ENCODE measurements at regions not wholly inside any gene's neighbourhood (a gene's known extent, or its start where the extent isn't known, plus 50 kb on each side); places are given as distances from the start of the nearest gene placed in this dataset.

DNA sequence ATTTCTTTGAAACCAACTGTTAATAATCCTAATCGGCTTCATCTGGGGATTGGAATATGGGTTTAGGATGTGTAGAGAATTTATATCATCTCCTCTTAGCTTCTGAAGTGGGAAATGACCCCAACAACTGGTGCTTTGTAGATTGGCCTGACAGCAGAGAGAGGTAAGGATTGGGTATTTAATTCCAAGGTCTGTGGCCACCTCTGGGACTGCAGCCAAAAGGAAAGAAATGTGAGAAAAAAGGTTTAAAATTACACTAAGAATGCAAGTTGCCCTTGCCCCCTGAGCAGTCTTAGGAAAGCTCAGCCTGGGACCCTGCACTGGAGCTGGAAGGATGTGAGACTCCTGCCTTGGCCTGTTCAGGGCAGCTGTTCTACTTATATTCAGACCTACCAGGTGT lies 157.1 kb downstream of the FTCDNL1 start:
- 5% methylated on average over 1 of the region's 1 CpG for WGBS (ENCODE audit: low lambda C conversion rate)
- Histone ChIP-seq H3K27me3 (ENCODE audit: insufficient read depth) (no peaks in the 10 kb centered on the region), H3K4me2 (no peak overlapping the region), H4K20me1 (ENCODE audit: insufficient read depth) (no peaks in the 10 kb centered on the region), H3K9me3 (no peaks in the 10 kb centered on the region), H3K36me3 (replicated peaks in 1 of 2; ENCODE audit: control insufficient read depth in 1 of 2, insufficient read depth in 2 of 2, low read length in 1 of 2) (no peaks in the 10 kb centered on the region), H3K4me3 (ENCODE audit: low read depth in 2 of 2, low read length in 1 of 2) (no peak overlapping the region), H3K79me2 (ENCODE audit: insufficient read depth) (no peaks in the 10 kb centered on the region), H3K27ac (ENCODE audit: low read depth in 2 of 2, low read length in 1 of 2) (no peak overlapping the region), H3F3A (replicated peaks; ENCODE audit: insufficient read depth) (no peaks in the 10 kb centered on the region), H3K4me1 (ENCODE audit: control insufficient read depth in 1 of 2, insufficient read depth in 2 of 2, low read depth in 1 of 2, low read length in 1 of 2) (no peaks in the 10 kb centered on the region), H3K9ac (no peak overlapping the region), H3K9me2 (no peaks in the 10 kb centered on the region), H2AFZ (ENCODE audit: low read depth) (no peak overlapping the region)
- CTCF ChIA-PET = no interaction called here
- DNase-seq = no peak
- TF ChIP-seq, protein P1, sequence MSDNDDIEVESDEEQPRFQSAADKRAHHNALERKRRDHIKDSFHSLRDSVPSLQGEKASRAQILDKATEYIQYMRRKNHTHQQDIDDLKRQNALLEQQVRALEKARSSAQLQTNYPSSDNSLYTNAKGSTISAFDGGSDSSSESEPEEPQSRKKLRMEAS (IDR thresholded peaks at IDR 0.05; ENCODE audit: low read depth) = no peak
- TF ChIP-seq CHD2 (IDR thresholded peaks at IDR 0.05; ENCODE audit: low read length, partially characterized antibody) (no peak), RFX5 (IDR thresholded peaks at IDR 0.05; ENCODE audit: low read length) (no peak), EP300 (IDR thresholded peaks at IDR 0.05; ENCODE audit: borderline replicate concordance in 1 of 2, low read depth in 1 of 2, low read length in 1 of 2) (no peak), PBX3 (IDR thresholded peaks at IDR 0.05) (no peak), MXI1 (IDR thresholded peaks at IDR 0.05; ENCODE audit: low read depth, low read length) (no peak), SIN3A (IDR thresholded peaks at IDR 0.05; ENCODE audit: borderline replicate concordance, low read depth, low read length) (no peak), RCOR1 (IDR thresholded peaks at IDR 0.05; ENCODE audit: low read length) (no peak), FOXJ3 (CRISPR knock-in tag; IDR thresholded peaks at IDR 0.05) (no peak), EZH2phosphoT487 (IDR thresholded peaks at IDR 0.05; ENCODE audit: borderline replicate concordance, low read depth) (no peak), TCF12 (IDR thresholded peaks at IDR 0.05) (no peak), REST (IDR thresholded peaks at IDR 0.05; ENCODE audit: low read depth, low read length) (no peak), YY1 (IDR thresholded peaks at IDR 0.05; ENCODE audit: low read depth) (no peak)
- TF ChIP-seq, protein P2, sequence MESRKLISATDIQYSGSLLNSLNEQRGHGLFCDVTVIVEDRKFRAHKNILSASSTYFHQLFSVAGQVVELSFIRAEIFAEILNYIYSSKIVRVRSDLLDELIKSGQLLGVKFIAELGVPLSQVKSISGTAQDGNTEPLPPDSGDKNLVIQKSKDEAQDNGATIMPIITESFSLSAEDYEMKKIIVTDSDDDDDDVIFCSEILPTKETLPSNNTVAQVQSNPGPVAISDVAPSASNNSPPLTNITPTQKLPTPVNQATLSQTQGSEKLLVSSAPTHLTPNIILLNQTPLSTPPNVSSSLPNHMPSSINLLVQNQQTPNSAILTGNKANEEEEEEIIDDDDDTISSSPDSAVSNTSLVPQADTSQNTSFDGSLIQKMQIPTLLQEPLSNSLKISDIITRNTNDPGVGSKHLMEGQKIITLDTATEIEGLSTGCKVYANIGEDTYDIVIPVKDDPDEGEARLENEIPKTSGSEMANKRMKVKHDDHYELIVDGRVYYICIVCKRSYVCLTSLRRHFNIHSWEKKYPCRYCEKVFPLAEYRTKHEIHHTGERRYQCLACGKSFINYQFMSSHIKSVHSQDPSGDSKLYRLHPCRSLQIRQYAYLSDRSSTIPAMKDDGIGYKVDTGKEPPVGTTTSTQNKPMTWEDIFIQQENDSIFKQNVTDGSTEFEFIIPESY (IDR thresholded peaks at IDR 0.05; ENCODE audit: borderline replicate concordance, low read depth) = no peak
- TF ChIP-seq, protein P3, sequence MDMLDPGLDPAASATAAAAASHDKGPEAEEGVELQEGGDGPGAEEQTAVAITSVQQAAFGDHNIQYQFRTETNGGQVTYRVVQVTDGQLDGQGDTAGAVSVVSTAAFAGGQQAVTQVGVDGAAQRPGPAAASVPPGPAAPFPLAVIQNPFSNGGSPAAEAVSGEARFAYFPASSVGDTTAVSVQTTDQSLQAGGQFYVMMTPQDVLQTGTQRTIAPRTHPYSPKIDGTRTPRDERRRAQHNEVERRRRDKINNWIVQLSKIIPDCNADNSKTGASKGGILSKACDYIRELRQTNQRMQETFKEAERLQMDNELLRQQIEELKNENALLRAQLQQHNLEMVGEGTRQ (IDR thresholded peaks at IDR 0.05; ENCODE audit: borderline replicate concordance, low read depth, low read length) = no peak
- TF ChIP-seq, protein P4, sequence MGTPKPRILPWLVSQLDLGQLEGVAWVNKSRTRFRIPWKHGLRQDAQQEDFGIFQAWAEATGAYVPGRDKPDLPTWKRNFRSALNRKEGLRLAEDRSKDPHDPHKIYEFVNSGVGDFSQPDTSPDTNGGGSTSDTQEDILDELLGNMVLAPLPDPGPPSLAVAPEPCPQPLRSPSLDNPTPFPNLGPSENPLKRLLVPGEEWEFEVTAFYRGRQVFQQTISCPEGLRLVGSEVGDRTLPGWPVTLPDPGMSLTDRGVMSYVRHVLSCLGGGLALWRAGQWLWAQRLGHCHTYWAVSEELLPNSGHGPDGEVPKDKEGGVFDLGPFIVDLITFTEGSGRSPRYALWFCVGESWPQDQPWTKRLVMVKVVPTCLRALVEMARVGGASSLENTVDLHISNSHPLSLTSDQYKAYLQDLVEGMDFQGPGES (IDR thresholded peaks at IDR 0.05; ENCODE audit: low read depth, low read length) = no peak
- TF ChIP-seq, protein P5, sequence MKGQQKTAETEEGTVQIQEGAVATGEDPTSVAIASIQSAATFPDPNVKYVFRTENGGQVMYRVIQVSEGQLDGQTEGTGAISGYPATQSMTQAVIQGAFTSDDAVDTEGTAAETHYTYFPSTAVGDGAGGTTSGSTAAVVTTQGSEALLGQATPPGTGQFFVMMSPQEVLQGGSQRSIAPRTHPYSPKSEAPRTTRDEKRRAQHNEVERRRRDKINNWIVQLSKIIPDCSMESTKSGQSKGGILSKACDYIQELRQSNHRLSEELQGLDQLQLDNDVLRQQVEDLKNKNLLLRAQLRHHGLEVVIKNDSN (IDR thresholded peaks at IDR 0.05; ENCODE audit: borderline replicate concordance, low read depth) = no peak
- POLR2A ChIA-PET = no interaction called here

Data from SK-N-SH (cell line).